Tibial nerve (tissue), 4 donors: ENCODE measurements at regions not wholly inside any gene's neighbourhood (a gene's known extent, or its start where the extent isn't known, plus 50 kb on each side); places are given as distances from the start of the nearest gene placed in this dataset.

Source experiments
- DNase-seq, 2 donors: peaks; one replicate each; pipeline ENCODE4 v3.0.0-alpha.2; 2019; ENCODE audit warnings: low spot score in 2 of 2
- H3K27ac ChIP-seq, 4 donors: fragments of 200-600 bp; sonication (generic) in 3 of 4; one replicate each; pipeline ENCODE4 v1.5.1; 2017 to 2019; ENCODE audit warnings: mild to moderate bottlenecking in 1 of 4
- H3K27me3 ChIP-seq, 2 donors: fragments of 200-600 bp; sonication (generic) in 1 of 2; one replicate each; pipeline versions ENCODE4 v1.5.1 to v1.6.0; 2017 to 2019
- H3K36me3 ChIP-seq, 3 donors: fragments of 200-600 bp; sonication (generic); one replicate each; pipeline ENCODE4 v1.5.1; 2018 to 2019
- H3K4me1 ChIP-seq, 4 donors: fragments of 200-600 bp; sonication (generic) in 3 of 4; one replicate each; pipeline ENCODE4 v1.5.1; 2017 to 2019
- H3K4me3 ChIP-seq, 4 donors: fragments of 200-600 bp; sonication (generic) in 3 of 4; one replicate each; pipeline ENCODE4 v1.5.1; 2017 to 2019; ENCODE audit warnings: mild to moderate bottlenecking in 1 of 4, moderate library complexity in 1 of 4
- H3K9me3 ChIP-seq, 4 donors: fragments of 200-600 bp; sonication (generic) in 3 of 4; one replicate each; pipeline ENCODE4 v1.5.1; 2017 to 2019
- EP300 ChIP-seq, 2 donors: sonication (generic); formaldehyde crosslinking; IDR thresholded peaks; one replicate each; pipeline ENCODE4 v1.6.1; 2017; ENCODE audit warnings: antibody characterized with exemption in 2 of 2, mild to moderate bottlenecking in 1 of 2
- POLR2A ChIP-seq, 2 donors: fragments of 450-650 bp; IDR thresholded peaks; one replicate each; pipeline ENCODE4 v1.6.1; 2017; ENCODE audit warnings: antibody characterized with exemption in 2 of 2, mild to moderate bottlenecking in 2 of 2, moderate library complexity in 2 of 2
- WGBS, 2 donors: methylation state at CpG; one replicate each; pipeline ENCODE4 v1.1.5; 2018; 5-methylcytosine and 5-hydroxymethylcytosine counted together
- TF ChIP-seq, protein P1 (sequence below), 5 experiments: fragments of 200-600 bp in 3 of 5; fragments of 450-650 bp in 2 of 5; sonication (generic) in 3 of 5; IDR thresholded peaks; one replicate each; pipeline ENCODE4 v1.5.1; 2016 to 2019; ENCODE audit warnings: antibody characterized with exemption in 5 of 5, mild to moderate bottlenecking in 3 of 5, moderate library complexity in 2 of 5

DNA sequence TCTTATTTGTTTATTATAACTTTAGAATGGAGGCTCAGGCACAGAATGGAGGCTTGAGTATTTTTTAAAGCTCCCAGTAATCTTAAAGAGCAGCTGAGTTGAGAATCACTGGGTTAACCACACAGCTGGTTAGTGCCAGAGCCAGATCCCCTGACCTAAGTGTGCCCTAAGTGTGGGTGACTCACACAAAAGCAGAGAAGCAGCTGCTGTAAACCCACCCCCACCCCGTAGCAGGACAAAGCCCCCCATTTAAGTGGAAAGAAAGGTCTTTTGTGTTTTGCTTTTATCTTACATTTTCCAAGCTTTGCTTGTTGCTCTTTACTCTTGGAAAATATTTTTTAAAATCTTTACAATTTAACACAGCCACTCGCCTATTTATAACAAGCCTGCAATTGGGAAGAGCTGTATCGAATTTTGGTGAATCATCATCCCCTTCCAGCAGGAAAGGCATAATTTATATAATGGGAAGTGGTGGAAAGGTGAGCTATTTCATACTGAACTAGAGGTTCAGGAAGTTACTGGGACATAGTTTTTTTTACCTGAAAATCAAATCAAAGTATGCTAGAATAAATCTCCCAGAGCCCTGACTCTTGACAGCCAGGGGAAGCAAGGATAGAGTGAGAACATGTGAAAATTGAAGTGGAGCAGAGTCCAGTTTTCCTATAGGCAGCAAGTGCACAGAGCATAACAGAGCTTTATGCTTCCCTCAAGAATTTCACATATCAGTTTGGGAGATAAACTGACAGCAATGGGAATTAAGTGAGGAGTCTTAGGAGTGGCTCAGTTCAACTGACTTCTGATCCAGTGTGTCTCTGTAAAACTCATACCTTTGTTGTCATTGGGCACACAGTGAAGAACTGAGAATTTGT, 405.7 kb downstream of the AASDHPPT start:
- no peak overlapping the region for H3K4me3 ChIP-seq
- no peaks in the 10 kb centered on the region for H3K36me3 ChIP-seq
- H3K27ac ChIP-seq, result peak overlapping the region in 1 of 4 donors; percentile 21
- no peaks in the 10 kb centered on the region for H3K27me3 ChIP-seq
- peaks cover 0 to 22% (median 4%) of the 10 kb centered on the region in 4 donors for H3K4me1 ChIP-seq
- no peaks in the 10 kb centered on the region for H3K9me3 ChIP-seq
- no peak for TF ChIP-seq POLR2A (IDR thresholded peaks at IDR 0.05)
- TF ChIP-seq, protein P1, sequence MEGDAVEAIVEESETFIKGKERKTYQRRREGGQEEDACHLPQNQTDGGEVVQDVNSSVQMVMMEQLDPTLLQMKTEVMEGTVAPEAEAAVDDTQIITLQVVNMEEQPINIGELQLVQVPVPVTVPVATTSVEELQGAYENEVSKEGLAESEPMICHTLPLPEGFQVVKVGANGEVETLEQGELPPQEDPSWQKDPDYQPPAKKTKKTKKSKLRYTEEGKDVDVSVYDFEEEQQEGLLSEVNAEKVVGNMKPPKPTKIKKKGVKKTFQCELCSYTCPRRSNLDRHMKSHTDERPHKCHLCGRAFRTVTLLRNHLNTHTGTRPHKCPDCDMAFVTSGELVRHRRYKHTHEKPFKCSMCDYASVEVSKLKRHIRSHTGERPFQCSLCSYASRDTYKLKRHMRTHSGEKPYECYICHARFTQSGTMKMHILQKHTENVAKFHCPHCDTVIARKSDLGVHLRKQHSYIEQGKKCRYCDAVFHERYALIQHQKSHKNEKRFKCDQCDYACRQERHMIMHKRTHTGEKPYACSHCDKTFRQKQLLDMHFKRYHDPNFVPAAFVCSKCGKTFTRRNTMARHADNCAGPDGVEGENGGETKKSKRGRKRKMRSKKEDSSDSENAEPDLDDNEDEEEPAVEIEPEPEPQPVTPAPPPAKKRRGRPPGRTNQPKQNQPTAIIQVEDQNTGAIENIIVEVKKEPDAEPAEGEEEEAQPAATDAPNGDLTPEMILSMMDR (IDR thresholded peaks at IDR 0.05), result no peak
- no peak for TF ChIP-seq EP300 (IDR thresholded peaks at IDR 0.05)
- no peak for DNase-seq
- 10 to 12% methylated on average over 3 of the region's 3 CpGs for WGBS, 2 donors

DNA sequence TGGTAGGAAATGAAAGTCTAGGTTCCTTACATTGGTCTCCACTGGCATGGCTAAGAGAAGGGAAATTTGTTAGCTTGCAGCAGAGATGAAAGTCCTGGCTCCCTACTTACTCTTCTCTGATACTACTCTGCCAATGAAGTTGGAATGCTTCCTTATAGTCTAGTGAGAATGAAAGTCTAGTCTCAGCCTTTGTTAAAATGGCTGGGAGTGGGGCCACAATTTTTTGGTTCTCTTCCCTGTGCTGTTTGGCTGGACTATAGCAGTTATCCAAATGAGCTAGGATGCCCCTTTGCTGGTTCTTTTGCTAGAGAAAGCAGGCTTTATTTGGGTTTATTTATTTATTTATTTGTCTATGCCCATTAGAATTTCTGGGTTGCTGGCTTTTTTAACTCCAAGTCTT, 414.3 kb downstream of the AASDHPPT start:
- H3K36me3 ChIP-seq, result no peaks in the 10 kb centered on the region
- H3K4me1 ChIP-seq, result no peaks in the 10 kb centered on the region
- no peak overlapping the region for H3K27ac ChIP-seq
- TF ChIP-seq EP300 (IDR thresholded peaks at IDR 0.05), result no peak
- no peak for TF ChIP-seq POLR2A (IDR thresholded peaks at IDR 0.05)
- TF ChIP-seq, protein P1 (IDR thresholded peaks at IDR 0.05), result no peak
- H3K27me3 ChIP-seq, result no peaks in the 10 kb centered on the region
- no peak overlapping the region for H3K4me3 ChIP-seq
- no peaks in the 10 kb centered on the region for H3K9me3 ChIP-seq
- DNase-seq, result no peak

GRCh38 chr11:106493751-106494150, 416.3 kb downstream of the AASDHPPT start:
- Histone ChIP-seq H3K9me3 (no peaks in the 10 kb centered on the region), H3K27me3 (no peaks in the 10 kb centered on the region), H3K36me3 (no peaks in the 10 kb centered on the region), H3K27ac (no peak overlapping the region), H3K4me1 (no peaks in the 10 kb centered on the region), H3K4me3 (no peak overlapping the region)
- 16 to 19% methylated on average over 1 of the region's 1 CpG for WGBS, 2 donors
- no peak for DNase-seq
- TF ChIP-seq POLR2A (IDR thresholded peaks at IDR 0.05) (no peak), EP300 (IDR thresholded peaks at IDR 0.05) (no peak)
- TF ChIP-seq, protein P1 (IDR thresholded peaks at IDR 0.05), result no peak

GRCh38 chr11:106495046-106495445, 417.6 kb downstream of the AASDHPPT start:
- H3K27me3 ChIP-seq, result no peaks in the 10 kb centered on the region
- H3K9me3 ChIP-seq, result no peaks in the 10 kb centered on the region
- no peak for DNase-seq
- no peak overlapping the region for H3K4me3 ChIP-seq
- TF ChIP-seq POLR2A (IDR thresholded peaks at IDR 0.05), result no peak
- TF ChIP-seq EP300 (IDR thresholded peaks at IDR 0.05), result no peak
- TF ChIP-seq, protein P1 (IDR thresholded peaks at IDR 0.05), result no peak
- no peak overlapping the region for H3K27ac ChIP-seq
- H3K4me1 ChIP-seq, result no peaks in the 10 kb centered on the region
- no peaks in the 10 kb centered on the region for H3K36me3 ChIP-seq

DNA sequence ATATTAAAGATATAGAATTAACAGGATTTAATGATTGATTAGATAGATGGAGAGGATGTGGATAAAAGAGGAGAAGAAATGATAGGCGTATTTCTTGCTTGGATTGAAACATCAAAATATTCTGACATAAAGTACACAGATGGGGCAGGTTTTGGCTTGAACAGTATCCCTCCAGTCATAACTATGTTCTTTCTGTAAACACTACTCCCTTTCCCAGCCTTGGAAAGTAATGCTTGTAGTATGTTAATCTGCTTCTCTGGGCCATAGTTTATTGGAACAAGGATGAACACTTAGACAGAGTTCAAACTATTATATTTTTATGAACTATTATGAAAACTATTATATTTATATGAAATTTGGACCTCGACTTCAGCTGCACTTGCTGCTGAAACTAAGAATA, 419.2 kb downstream of the AASDHPPT start:
- H3K4me3 ChIP-seq, result no peak overlapping the region
- DNase-seq, result no peak
- H3K27ac ChIP-seq, result no peak overlapping the region
- TF ChIP-seq, protein P1 (IDR thresholded peaks at IDR 0.05), result no peak
- TF ChIP-seq POLR2A (IDR thresholded peaks at IDR 0.05), result no peak
- TF ChIP-seq EP300 (IDR thresholded peaks at IDR 0.05), result no peak
- H3K27me3 ChIP-seq, result no peaks in the 10 kb centered on the region
- no peaks in the 10 kb centered on the region for H3K9me3 ChIP-seq
- no peaks in the 10 kb centered on the region for H3K36me3 ChIP-seq
- WGBS, 2 donors, result 78 to 84% methylated on average over 2 of the region's 2 CpGs
- no peaks in the 10 kb centered on the region for H3K4me1 ChIP-seq
